Sigmoid colon (tissue), 4 donors: ENCODE measurements at regions not wholly inside any gene's neighbourhood (a gene's known extent, or its start where the extent isn't known, plus 50 kb on each side); places are given as distances from the start of the nearest gene placed in this dataset.

Experiments
- EP300 ChIP-seq, 4 donors: sonication (generic); formaldehyde crosslinking; IDR thresholded peaks; one replicate each; pipeline ENCODE4 v1.6.1; 2017; ENCODE audit warnings: antibody characterized with exemption in 4 of 4
- POLR2A ChIP-seq, 2 donors: fragments of 450-650 bp; IDR thresholded peaks; one replicate each; pipeline ENCODE4 v1.6.1; 2016; ENCODE audit warnings: antibody characterized with exemption in 2 of 2, mild to moderate bottlenecking in 2 of 2, moderate library complexity in 2 of 2
- POLR2AphosphoS5 ChIP-seq, 4 donors: sonication (generic); formaldehyde crosslinking; IDR thresholded peaks; one replicate each; pipeline ENCODE4 v1.6.1; 2017; ENCODE audit warnings: antibody characterized with exemption in 4 of 4
- TF ChIP-seq, protein P1 (sequence below), 4 experiments: fragments of 450-650 bp in 3 of 4; fragments of 200-600 bp in 1 of 4; IDR thresholded peaks; one replicate each; pipeline ENCODE4 v1.5.1; 2016 to 2019; ENCODE audit warnings: antibody characterized with exemption in 4 of 4, mild to moderate bottlenecking in 3 of 4, moderate library complexity in 2 of 4

- TF ChIP-seq, protein P1, sequence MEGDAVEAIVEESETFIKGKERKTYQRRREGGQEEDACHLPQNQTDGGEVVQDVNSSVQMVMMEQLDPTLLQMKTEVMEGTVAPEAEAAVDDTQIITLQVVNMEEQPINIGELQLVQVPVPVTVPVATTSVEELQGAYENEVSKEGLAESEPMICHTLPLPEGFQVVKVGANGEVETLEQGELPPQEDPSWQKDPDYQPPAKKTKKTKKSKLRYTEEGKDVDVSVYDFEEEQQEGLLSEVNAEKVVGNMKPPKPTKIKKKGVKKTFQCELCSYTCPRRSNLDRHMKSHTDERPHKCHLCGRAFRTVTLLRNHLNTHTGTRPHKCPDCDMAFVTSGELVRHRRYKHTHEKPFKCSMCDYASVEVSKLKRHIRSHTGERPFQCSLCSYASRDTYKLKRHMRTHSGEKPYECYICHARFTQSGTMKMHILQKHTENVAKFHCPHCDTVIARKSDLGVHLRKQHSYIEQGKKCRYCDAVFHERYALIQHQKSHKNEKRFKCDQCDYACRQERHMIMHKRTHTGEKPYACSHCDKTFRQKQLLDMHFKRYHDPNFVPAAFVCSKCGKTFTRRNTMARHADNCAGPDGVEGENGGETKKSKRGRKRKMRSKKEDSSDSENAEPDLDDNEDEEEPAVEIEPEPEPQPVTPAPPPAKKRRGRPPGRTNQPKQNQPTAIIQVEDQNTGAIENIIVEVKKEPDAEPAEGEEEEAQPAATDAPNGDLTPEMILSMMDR (IDR thresholded peaks at IDR 0.05): no peak
- TF ChIP-seq POLR2AphosphoS5 (IDR thresholded peaks at IDR 0.05): no peak
- no peak for TF ChIP-seq POLR2A (IDR thresholded peaks at IDR 0.05)
- no peak for TF ChIP-seq EP300 (IDR thresholded peaks at IDR 0.05)
These were observed 421.2 kb downstream of the DCAF12L2 start for GRCh38 chrX:125744914-125745313.
